Pancreas (tissue), 10 donors: ENCODE measurements at regions not wholly inside any gene's neighbourhood (a gene's known extent, or its start where the extent isn't known, plus 50 kb on each side); places are given as distances from the start of the nearest gene placed in this dataset.

Experiments used
- ATAC-seq, 4 donors: fragments of 200-7000 bp; cut with Tn5 transposase; one replicate each; pipeline versions ENCODE4 v1.8.0 to v1.9.1; 2020; ENCODE audit warnings: mild to moderate bottlenecking in 4 of 4, moderate library complexity in 4 of 4
- DNase-seq, 6 donors: peaks; one replicate each; pipeline ENCODE4 v3.0.0-alpha.2; 2020
- FAIRE-seq: peaks from 2 replicates; lab custom pipeline; 2012; peaks lifted over from hg19 to GRCh38; lab: Jason Lieb, UNC
- H3K27ac ChIP-seq, 4 donors: fragments of 200-600 bp; sonication (generic); 1 replicate in 3 of 4; 2 replicates in 1 of 4; pipeline versions ENCODE4 v1.5.0 to v1.8.0; 2020
- H3K27me3 ChIP-seq, 4 donors: fragments of 200-600 bp; one replicate each; pipeline ENCODE4 v1.8.0; 2021
- H3K36me3 ChIP-seq, 3 donors: fragments of 200-600 bp; sonication (generic) in 1 of 3; one replicate each; pipeline versions ENCODE4 v1.5.0 to v1.8.0; 2020 to 2021
- H3K4me1 ChIP-seq, 3 donors: fragments of 200-600 bp; one replicate each; pipeline ENCODE4 v1.8.0; 2021
- H3K4me3 ChIP-seq, 4 donors: fragments of 200-600 bp; sonication (generic) in 2 of 4; one replicate each; pipeline versions ENCODE4 v1.5.0 to v1.8.0; 2020 to 2021
- H3K9me3 ChIP-seq, 4 donors: fragments of 200-600 bp; one replicate each; pipeline ENCODE4 v1.8.0; 2021
- CTCF ChIP-seq, 4 donors: fragments of 200-600 bp; sonication (generic) in 3 of 4; IDR thresholded peaks; one replicate each; pipeline versions ENCODE4 v1.5.0 to v1.8.0; 2021; ENCODE audit warnings: antibody characterized with exemption in 4 of 4
- WGBS, 2 donors: extraction: QIAGEN DNeasy Blood & Tissue Kit; methylation state at CpG; one replicate each; pipeline ENCODE4 v1.1.7; 2013; 5-methylcytosine and 5-hydroxymethylcytosine counted together
- intact Hi-C, 3 donors: fragments of 100-400 bp; cut with DNase I; formaldehyde crosslinking; loops; one replicate each; pipeline versions ENCODE4 v1.11.1 to v1.14.2; 2022
- donor health status: healthy with polysubstance abuse.
- donor health status: DM: no; HTN: no; CAD: no; lungs with moderate emphysema.
- donor health status: DM: no; HTN: no; CAD: no.
- donor health status: control.
- donor health status: control.
- donor health status: Bipolar disorder and iron deficiency.
- donor health status: DM: yes; HTN: yes; CAD: no.
- donor health status: DM: no; HTN: no; CAD: no.
- donor health status: DM: no; HTN: no; CAD: no.
- donor health status: DM: yes; HTN: yes; CAD: no.

DNA sequence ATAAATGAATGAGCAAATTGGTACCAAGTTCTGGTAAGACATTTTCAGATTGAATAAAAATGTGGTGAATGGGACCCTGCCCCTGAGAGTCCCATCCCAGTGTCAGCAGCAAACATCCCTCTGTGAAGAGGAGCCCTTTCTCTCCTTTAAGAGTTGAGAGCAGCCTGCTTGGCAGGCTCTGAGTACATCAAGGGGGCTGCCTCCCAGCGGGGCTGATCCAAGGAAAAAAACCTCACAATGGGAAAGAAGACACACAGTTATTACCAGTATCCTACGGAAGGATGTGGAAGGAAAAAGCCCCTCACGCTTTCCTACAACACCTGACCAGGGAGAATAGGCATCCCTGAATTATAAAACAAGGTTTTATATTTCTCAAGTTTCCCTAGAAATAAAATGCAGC is 293.8 kb upstream of the B3GAT1 start:
- 52 to 60% methylated on average over 3 of the region's 3 CpGs for WGBS, 2 donors
- Histone ChIP-seq H3K9me3 (no peaks in the 10 kb centered on the region), H3K36me3 (no peaks in the 10 kb centered on the region), H3K27me3 (peaks cover 0 to 6% (median 0%) of the 10 kb centered on the region in 4 donors), H3K4me1 (no peaks in the 10 kb centered on the region), H3K27ac (no peak overlapping the region), H3K4me3 (no peak overlapping the region)
- ATAC-seq (no peak), FAIRE-seq (no peak), DNase-seq (no peak)
- intact Hi-C loops, result no loop called here
- no peak for TF ChIP-seq CTCF (IDR thresholded peaks at IDR 0.05)

DNA sequence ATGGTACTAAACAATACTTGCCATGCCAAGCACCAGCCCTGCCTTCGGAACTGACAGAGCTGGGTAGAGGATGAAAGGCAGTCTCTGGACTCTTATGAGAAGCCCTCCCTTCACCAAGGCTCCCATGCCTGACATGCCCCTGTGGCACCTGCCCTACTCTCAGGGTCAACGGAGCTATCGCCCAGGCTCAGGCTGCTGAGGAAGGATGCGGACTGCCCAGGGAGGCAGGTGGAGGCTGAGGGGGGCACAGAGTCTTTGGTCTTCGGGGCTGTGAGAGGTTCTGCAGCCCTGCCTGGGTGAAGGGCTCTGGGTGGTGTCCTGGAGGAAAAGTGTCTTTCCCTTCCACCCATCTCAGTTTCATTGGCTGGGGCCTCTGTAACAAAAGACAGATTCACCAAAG is 290.8 kb upstream of the B3GAT1 start:
- Histone ChIP-seq H3K27ac (no peak overlapping the region), H3K4me1 (no peaks in the 10 kb centered on the region), H3K27me3 (peaks cover 0 to 6% (median 0%) of the 10 kb centered on the region in 4 donors), H3K36me3 (no peaks in the 10 kb centered on the region), H3K4me3 (no peak overlapping the region), H3K9me3 (no peaks in the 10 kb centered on the region)
- intact Hi-C loops, result no loop called here
- DNase-seq (no peak), ATAC-seq (no peak), FAIRE-seq (no peak)
- WGBS, 2 donors, result 57 to 65% methylated on average over 5 of the region's 5 CpGs
- TF ChIP-seq CTCF (IDR thresholded peaks at IDR 0.05), result no peak

- ATAC-seq (no peak), DNase-seq (no peak), FAIRE-seq (no peak)
- H3K4me3 ChIP-seq, result no peak overlapping the region
- peaks cover 0 to 6% (median 0%) of the 10 kb centered on the region in 4 donors for H3K27me3 ChIP-seq
- H3K27ac ChIP-seq, result no peak overlapping the region
- H3K36me3 ChIP-seq, result no peaks in the 10 kb centered on the region
- intact Hi-C loops, result no loop called here
- TF ChIP-seq CTCF (IDR thresholded peaks at IDR 0.05), result no peak
- WGBS, 2 donors, result 48 to 56% methylated on average over 21 of the region's 21 CpGs
- no peaks in the 10 kb centered on the region for H3K9me3 ChIP-seq
- H3K4me1 ChIP-seq, result no peaks in the 10 kb centered on the region
Measured at GRCh38 chr11:134701564-134702165, 289.6 kb upstream of the B3GAT1 start.

GRCh38 chr11:134700101-134700640 is 288.1 kb upstream of the B3GAT1 start:
- WGBS, 2 donors, result 67 to 72% methylated on average over 7 of the region's 7 CpGs
- H3K27ac ChIP-seq, result no peak overlapping the region
- H3K4me1 ChIP-seq, result no peaks in the 10 kb centered on the region
- no peak overlapping the region for H3K4me3 ChIP-seq
- intact Hi-C loops, result no loop called here
- H3K36me3 ChIP-seq, result no peaks in the 10 kb centered on the region
- DNase-seq, result no peak
- peaks cover 0 to 6% (median 0%) of the 10 kb centered on the region in 4 donors for H3K27me3 ChIP-seq
- TF ChIP-seq CTCF (IDR thresholded peaks at IDR 0.05), result no peak
- no peaks in the 10 kb centered on the region for H3K9me3 ChIP-seq
- FAIRE-seq, result no peak
- no peak for ATAC-seq

- no peak overlapping the region for H3K27ac ChIP-seq
- TF ChIP-seq CTCF (IDR thresholded peaks at IDR 0.05), result no peak
- FAIRE-seq, result no peak
- H3K36me3 ChIP-seq, result no peaks in the 10 kb centered on the region
- WGBS, 2 donors, result 36 to 41% methylated on average over 4 of the region's 4 CpGs
- no peak for ATAC-seq
- H3K4me3 ChIP-seq, result no peak overlapping the region
- no peaks in the 10 kb centered on the region for H3K27me3 ChIP-seq
- intact Hi-C loops, result no loop called here
- no peak for DNase-seq
- no peaks in the 10 kb centered on the region for H3K4me1 ChIP-seq
- H3K9me3 ChIP-seq, result no peaks in the 10 kb centered on the region
Measured at GRCh38 chr11:134696455-134696854, 284.4 kb upstream of the B3GAT1 start.
